ENCODE measurements at regions not wholly inside any gene's neighbourhood (a gene's known extent, or its start where the extent isn't known, plus 50 kb on each side); places are given as distances from the start of the nearest gene placed in this dataset.
"Not testable (repeated sequence)": the region's sequence is repeated elsewhere in the genome, so short reads cannot be mapped to it uniquely, and the experiment has no call there.

DNA sequence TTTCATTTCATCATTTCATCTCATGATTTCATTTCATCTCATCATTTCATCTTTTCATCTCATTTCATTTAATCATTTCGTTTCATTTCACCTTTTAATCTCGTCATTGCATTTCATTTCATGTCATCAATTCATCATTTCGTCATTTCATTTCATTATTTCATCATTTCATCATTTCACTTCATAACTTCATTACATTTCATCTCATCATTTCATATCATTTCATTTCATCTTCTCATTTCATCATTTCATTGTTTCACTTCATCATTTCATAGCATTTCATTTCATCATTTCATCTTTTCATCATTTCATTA, 131.6 kb downstream of the ZNF92 start:
- not testable (repeated sequence) for TF ChIP-seq CTCF, POLR2A (IDR thresholded peaks at IDR 0.05)

Measured in lower leg skin (tissue), 3 donors.